GM18868 (cell line): ENCODE measurements at regions not wholly inside any gene's neighbourhood (a gene's known extent, or its start where the extent isn't known, plus 50 kb on each side); places are given as distances from the start of the nearest gene placed in this dataset.
"Not testable (repeated sequence)": the region's sequence is repeated elsewhere in the genome, so short reads cannot be mapped to it uniquely, and the experiment has no call there.

ENCODE experiments used
- ATAC-seq: cut with Tn5 transposase; IDR thresholded peaks from one replicate; pipeline ENCODE4 v1.9.1; 2021; ENCODE audit warnings: mild to moderate bottlenecking, moderate library complexity; ENCODE audit not compliant: unreplicated experiment

DNA sequence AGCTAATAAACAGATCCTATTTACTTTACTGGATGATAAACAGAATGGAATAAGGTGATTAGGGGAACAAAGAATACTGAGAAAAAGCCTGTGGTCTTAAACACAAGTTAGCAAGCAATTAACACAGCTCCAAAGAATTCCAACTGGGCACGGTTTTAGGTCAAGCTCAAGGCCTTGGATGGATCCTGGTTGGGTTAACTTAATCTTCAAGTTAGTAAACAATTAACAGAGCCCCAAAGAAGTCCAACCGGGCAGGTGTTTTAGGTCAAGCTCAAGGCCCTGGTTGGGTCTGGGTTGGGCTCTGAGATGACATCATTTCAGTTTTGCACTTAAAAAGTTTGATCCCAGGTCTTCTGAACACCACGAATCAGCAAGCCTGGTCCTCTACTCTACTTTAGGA is 1086.3 kb upstream of the TMPRSS15 start:
- ATAC-seq = no peak

DNA sequence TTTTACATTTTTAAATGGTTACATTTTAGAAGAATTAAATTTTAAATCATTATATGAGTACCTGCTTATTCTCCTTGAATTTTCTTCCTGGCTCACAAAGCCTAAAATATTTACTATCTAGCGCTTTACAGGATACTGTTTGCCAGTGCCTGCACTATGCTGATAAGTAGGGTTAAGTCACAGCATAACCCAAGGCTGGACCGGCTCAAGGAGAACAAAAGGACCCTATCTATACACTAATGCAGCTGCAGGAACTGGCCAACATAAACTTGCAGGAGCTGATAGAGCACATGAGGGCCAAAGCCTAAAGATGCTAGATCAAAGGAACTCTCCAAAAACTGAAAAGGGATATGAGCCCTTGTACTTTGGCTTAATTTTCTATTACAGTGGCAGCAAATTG is 1086.9 kb upstream of the TMPRSS15 start:
- ATAC-seq = no peak

DNA sequence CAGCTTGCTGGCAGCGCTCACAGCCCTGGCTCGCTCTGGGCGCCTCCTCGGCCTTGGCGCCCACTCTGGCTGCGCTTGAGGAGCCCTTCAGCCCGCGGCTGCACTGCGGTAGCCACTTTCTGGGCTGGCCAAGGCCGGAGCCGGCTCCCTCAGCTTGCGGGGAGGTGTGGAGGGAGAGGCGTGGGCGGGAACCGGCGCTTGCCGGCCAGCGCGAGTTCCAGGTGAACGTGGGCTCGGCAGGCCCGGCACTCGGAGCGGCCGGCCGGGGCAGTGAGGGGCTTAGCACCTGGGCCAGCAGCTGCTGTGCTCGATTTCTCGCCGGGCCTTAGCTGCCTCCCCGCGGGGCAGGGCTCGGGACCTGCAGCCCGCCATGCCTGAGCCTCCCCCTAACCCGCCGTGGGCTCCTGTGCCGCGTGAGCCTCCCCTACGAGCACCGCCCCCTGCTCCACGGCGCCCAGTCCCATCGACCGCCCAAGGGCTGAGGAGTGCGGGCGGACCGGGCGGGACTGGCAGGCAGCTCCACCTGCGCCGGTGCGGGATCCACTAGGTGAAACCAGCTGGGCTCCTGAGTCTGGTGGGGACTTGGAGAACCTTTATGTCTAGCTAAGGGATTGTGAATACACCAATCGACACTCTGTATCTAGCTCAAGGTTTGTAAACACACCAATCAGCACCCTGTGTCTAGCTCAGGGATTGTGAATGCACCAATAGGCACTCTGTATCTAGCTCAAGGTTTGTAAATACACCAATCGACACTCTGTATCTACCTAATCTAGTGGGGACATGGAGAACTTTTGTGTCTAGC is 1090.1 kb upstream of the TMPRSS15 start:
- ATAC-seq = not testable (repeated sequence)

DNA sequence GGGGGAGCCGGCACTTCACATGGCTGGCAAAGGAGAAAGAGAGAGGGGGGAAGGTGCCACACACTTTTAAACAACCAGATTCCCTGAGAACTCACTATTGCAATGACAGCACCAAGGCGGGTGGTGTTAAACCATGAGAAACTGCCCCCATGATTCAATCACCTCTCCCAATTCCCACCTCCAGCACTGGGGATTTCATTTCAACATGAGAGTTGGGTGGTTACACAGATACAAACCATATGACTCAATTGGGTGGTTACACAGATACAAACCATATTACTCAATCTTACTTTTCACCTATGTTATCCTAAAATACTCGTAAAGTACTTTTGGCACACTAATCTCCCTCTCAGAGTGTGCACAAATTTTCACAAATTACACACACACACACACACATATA is 1097.5 kb upstream of the TMPRSS15 start:
- ATAC-seq = no peak

DNA sequence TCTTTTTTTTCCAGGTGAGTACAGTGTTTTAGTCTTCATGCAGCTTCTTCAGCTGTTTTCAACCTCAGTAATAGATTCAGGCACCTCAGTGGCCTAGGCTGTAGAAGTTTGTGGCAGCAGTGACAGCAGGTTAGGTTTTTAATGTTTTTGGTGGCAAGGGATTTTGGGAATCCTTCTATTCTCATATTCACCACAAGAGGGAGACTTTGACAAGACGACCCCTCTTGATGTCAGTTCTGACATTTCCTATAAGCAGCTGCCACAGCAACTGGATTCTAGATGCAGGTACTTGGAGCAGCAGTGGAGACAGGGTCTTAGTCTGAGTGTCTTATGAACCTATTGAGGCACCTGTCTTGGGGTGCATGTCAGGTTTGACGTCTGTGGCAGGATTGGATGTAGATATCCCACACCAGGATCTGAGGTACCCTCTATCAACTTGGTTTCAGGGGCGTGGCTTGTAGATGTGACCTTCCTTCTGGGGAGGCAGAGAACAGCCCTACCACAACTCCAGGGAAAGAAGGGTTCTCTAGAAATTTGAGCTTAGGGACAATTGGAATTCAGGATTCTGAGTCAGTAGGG is 1104.2 kb upstream of the TMPRSS15 start:
- no peak for ATAC-seq

DNA sequence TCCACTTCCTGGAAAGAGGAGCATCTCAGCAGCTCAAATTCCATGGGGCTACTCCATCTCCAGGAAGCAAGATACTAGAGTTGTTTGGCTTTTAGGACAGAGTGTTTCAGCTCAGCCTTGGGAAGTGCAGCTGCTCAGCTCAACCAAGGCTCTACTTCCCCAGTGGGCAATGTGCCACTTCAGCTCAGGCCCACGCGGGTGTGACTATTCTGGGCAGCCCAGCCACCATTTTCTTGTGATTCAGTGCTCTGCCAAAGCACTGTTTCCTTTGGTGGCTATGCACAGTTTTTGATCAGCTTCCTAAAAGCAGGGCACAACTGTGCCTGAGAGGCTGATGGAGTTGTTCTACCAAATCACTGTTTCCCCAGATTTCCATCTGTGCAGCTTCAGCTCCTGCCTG is 1104.9 kb upstream of the TMPRSS15 start:
- no peak for ATAC-seq

DNA sequence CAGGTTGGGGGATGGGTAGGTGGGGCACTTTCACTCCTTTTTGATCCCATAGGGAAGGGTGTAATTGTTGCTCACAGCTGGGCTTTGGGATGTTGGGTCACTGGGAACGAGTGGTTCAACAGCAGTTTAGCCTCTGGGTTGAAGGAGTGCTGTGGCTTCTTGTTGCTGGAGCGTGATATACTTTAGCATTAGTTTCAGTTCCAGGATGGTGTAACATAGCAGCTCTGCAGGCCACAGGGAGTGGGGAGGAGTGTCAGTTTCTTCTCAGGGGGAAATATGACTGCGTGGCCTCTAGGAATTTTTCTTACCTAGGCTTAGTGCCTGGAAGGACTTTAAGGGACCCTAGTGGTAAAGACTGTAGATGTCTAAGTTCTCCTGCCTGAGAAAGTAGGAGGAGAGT is 1105.3 kb upstream of the TMPRSS15 start:
- ATAC-seq = no peak

DNA sequence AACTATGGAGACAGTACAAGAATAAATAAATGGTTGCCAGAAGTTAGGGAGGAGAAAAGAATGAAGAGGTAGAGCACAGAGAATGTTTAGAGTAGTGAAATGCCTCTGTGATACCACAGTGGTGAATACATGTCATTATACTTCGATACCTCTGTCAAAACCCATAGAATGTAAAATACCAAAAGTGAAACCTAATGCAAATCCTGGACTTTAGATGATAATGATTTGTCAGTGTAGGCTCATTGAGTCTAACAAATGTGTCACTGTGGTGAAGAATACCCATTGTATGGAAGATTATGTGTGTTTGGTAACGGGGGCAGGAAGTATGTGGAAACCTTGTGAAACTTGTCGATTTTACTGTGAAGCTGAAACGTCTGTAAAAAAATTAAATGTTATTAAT is 1106.5 kb upstream of the TMPRSS15 start:
- no peak for ATAC-seq

DNA sequence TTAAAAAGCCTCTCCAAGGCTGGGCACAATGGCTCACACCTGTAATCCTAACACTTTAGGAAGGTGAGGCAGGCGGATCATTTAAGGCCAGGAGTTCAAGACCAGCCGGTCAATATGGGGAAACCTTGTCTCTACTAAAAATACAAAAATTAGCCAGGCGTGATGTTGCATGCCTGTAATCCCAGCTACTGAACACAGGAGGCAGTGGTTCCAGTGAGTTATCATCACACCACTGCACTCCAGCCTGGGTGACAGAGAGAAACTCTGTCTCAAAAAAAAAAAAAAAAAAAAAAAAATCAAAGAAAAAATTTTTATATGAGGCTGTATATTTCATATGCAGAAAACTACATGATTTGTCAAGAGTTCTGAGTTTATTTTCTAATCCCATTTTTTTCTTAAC is 1107.1 kb upstream of the TMPRSS15 start:
- no peak for ATAC-seq

DNA sequence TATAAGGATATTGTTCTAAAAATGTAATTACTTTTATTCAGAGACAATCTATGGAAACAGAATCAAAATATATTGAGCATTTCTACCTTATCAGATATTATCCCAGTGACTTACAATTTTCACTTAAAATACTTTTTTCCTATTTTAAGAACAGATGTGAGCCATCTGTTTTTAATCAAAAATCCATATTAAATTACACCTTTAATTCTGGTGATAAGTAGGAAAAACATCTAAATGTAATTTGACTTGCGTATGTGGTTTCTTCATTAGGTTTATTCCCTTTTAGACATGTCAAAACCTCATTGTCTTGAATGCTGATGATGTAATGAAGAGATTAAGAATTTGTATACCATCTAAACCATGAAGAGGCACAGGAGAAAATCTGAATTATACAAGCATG is 1118.8 kb upstream of the TMPRSS15 start:
- ATAC-seq = no peak

DNA sequence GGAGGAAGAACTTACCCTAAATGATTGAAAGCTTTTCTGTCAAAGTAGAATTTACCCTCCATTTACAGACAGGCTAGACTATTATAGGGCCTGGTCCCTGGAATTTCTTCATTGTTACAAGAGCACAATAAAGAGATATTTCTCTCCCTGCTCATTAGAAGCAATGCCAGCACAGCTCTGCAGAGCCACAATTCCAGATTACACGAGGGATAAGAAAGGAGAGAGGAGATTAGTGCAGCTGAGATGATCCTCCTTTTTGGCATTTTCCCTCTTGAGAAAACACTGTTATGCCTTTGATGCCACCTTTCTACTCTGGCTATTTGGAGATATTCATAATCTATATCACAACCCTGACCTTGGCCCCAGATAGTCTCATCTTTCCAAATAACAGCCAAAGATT is 1119.5 kb upstream of the TMPRSS15 start:
- ATAC-seq = no peak

DNA sequence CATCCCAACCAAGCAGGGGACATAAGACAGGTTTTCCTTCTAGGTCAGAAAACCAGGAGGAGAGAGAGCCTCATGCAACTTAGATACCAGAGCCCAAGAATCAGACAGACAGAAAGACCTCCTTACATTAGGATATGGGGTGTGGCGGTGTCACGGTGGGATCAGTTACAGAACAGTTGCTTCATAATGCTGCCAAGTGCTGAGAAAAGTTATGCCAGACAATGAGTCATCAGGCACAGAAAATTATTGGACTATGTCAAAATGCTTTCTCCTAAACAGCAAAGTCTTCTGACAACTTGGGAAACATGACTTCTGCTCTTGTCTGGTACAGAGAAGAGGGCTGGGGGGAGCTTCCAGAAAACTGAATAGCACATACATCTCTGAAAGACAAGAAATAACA is 1120.2 kb upstream of the TMPRSS15 start:
- no peak for ATAC-seq

DNA sequence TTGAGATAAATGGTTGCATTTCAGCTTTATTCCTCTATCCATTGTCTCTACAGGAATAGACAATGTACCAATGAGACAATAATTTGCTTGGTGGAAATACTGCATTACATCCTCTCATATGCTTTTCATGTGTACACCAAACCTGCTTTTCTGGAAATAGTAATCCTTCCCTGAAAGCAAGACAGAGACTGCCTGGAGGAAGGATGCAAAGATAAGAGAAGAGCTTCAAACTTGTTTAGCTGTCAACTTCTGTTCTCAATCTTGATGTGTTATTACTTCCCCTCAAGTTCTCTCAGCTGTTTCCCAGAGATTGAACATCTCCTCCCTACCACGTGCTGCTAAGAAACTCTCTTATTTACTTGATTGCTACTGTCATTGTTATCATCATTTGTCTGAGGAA is 1125.4 kb upstream of the TMPRSS15 start:
- no peak for ATAC-seq

DNA sequence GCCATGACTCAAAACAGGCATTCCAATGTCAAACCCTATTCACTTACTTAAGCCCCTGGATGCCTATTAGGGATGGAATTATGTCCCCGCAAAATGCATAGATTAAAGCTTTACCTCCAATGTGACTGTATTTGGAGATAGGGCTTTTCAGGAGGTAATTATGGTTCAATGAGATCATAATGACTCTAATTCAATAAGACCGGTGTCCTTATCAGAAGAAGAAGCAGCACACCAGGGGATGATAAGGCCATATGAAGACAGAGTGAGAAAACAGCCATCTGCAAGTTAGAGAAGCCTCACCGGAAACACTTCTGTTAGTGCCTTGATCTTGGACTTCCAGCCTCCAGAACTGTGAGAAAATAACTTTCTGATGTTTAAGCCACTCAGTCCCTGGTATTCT is 1131.8 kb upstream of the TMPRSS15 start:
- no peak for ATAC-seq

DNA sequence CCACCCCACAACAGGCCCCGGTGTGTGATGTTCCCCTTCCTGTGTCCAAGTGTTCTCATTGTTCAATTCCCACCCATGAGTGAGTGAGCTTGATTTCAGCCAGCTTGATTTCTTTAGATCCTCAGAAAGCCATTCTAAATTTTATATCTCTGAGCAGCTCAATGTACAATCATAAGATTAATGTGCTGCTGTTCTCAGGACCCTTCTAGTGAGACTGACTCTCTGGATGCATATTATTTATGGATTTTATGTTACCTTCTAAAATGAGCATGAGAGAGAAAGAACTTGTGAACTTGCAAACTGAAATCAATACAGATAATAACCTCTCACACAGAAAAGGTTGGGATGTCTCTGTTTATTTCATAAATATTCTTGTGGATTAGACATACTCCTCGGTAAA is 1133.5 kb upstream of the TMPRSS15 start:
- ATAC-seq = no peak

DNA sequence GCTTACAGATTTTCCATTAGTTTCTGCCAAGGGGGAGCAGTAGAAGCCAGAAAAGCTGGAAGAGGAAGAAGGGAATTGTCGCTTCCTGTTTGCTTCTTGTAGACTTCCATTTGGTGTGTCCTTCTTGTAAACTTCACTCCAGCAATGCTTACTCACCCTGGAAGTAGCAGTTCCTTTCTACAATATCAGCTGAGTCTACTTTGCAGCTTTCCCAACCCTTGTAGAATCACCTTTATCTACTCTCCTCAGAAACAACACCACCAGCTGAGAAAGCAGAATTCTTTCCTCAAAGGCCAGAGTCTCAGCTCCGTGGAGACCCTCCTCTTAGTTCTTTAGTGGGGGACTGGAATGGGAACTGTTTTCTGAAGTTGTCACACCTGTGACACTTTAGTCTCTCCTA is 1136.7 kb upstream of the TMPRSS15 start:
- ATAC-seq = no peak

DNA sequence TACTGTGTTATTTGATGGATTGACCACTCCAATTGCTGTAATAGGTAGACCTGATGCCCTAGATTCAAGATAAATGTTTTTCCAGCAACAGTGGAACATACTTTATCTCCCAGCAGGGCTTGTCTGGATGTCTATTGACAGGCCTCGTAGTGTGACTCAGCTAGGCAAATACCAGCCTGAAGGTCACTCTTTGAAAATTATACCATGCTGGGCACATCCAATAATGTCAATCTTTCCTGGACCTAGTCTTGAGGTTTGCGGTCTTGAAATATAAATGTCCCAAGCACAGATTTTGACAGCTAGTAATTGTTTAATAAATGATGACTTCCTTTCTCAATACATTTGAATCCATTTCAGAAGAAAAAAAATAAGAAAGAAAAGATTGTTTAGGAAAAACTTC is 1138.0 kb upstream of the TMPRSS15 start:
- ATAC-seq = no peak

DNA sequence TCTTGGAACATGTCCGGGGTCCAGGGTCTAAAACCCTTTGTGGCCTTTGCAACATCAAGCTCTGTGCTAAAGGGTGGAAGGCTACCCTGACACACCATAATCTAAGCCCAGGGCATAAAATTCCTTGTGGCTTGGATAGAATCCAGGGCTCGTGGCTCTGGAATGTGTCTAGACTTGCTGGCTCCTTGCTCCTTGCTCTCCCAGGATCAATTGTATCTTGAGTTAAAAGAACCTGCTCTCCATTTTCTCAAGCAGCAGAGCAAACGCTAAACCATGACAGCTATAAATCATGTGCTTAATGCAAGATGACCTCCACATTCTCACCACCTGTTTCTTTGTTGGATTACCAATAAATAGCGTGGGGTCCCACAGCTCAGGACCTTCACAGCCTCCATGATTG is 1140.9 kb upstream of the TMPRSS15 start:
- not testable (repeated sequence) for ATAC-seq

DNA sequence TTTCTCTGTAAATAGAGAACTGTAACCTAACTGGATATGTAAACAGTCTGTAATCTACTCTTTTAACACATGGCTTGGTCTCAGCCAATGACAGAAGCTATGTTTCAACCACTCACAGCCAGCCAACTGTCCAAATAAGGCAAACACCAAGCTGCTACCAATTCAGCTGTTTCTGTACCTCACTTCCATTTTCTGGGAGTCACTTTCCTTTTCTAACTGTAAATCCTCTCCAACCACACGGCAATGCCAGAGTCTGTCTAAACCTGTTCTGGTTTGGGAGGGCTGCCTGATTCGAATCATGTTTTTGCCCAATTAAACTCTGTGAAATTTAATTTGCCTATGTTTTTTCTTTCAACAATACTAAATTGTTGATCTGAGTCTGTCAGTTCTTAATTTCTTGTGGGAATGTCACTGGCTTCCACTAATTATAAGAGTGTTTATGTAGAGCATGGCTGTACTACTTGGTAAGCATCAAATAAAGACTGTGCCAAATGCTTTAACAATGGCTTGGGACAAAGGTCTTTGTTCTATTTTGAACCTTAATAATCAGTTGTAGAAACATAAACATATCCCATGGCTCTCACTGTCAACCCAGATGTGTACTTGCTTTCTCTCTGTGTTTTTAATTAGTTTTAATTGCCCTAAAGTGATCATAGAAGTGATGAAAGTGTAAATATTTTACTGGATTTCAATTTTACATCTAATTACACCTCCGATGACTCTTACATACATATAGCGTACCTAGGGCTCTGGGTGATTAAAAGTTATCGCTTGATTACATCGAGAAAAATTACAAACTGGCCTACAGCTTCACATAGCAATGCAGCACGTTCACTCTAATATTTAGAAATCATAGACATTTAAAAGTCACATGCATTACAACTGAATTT is 1144.6 kb upstream of the TMPRSS15 start:
- ATAC-seq = no peak

DNA sequence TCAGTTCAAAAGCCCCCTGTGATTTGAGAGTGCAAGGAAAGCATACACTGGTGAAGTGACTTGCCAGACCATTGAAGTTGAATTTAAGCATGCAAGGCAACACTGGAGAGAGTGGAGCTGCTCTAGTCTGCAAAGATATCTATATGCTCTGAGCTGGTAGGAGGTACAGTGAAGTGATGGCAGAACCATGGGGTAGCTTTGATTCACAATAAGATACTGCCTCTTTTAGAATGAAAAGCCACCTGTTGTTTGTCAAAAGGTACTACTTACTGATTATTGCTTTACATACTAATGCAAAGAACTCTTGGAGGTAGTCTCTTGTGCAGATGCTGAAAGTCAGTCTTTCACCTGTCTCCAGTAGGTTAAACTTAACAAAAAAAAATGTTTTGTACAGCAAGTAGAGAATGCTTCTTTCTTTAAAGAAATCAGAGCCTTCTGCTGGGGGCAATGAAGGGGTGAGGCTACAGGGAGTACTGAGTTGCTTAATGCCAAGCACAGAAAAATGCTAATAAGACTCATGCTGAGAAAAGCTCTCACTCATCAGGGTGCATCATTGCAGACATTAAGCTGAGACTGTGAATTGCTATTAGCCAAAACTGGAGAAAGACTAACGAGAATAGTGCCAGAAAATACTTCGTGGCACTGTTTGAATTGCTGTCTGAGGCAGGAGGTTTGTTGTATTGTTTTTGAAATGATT is 1150.5 kb upstream of the TMPRSS15 start:
- ATAC-seq = no peak

DNA sequence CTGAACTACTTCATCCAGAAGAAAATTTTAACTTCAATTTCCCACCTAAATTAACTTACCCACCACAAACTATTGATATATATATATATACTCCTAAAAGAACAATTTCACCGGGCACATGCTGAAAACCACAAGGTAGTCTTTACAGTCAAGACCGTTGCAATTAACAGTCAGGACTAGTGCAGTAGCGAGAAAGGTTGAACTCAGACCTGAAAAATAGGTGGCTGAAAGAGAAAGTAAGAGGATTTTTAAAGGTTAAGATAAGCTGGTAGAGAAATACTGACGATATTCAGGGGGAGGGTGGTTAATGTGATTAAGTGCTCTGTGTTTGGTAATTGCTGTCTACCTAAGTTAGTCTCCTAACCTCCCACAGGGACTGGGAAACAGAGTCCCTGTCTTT is 1153.5 kb upstream of the TMPRSS15 start:
- no peak for ATAC-seq
